Stomach (tissue), 4 donors: ENCODE measurements at regions not wholly inside any gene's neighbourhood (a gene's known extent, or its start where the extent isn't known, plus 50 kb on each side); places are given as distances from the start of the nearest gene placed in this dataset.

Experiments used
- CTCF ChIP-seq, 7 experiments: fragments of 450-650 bp in 4 of 7; fragments of 200-600 bp in 3 of 7; sonication (generic) in 3 of 7; IDR thresholded peaks; one replicate each; pipeline ENCODE4 v1.5.1; 2016 to 2019; ENCODE audit warnings: antibody characterized with exemption in 7 of 7, control low read depth in 2 of 7, mild to moderate bottlenecking in 1 of 7
- POLR2A ChIP-seq, 4 donors: fragments of 450-650 bp; IDR thresholded peaks; one replicate each; pipeline ENCODE4 v1.6.1; 2016; ENCODE audit warnings: antibody characterized with exemption in 4 of 4, control low read depth in 2 of 4, mild to moderate bottlenecking in 1 of 4, moderate library complexity in 1 of 4
- POLR2AphosphoS5 ChIP-seq, 3 donors: sonication (generic); formaldehyde crosslinking; IDR thresholded peaks; one replicate each; pipeline ENCODE4 v1.6.1; 2016; ENCODE audit warnings: antibody characterized with exemption in 3 of 3

GRCh38 chr7:17013204-17013603 lies 131.4 kb upstream of the AGR3 start:
- TF ChIP-seq POLR2AphosphoS5 (IDR thresholded peaks at IDR 0.05) = no peak
- TF ChIP-seq POLR2A (IDR thresholded peaks at IDR 0.05) = no peak
- no peak for TF ChIP-seq CTCF (IDR thresholded peaks at IDR 0.05)
